ENCODE measurements at regions not wholly inside any gene's neighbourhood (a gene's known extent, or its start where the extent isn't known, plus 50 kb on each side); places are given as distances from the start of the nearest gene placed in this dataset.

DNA sequence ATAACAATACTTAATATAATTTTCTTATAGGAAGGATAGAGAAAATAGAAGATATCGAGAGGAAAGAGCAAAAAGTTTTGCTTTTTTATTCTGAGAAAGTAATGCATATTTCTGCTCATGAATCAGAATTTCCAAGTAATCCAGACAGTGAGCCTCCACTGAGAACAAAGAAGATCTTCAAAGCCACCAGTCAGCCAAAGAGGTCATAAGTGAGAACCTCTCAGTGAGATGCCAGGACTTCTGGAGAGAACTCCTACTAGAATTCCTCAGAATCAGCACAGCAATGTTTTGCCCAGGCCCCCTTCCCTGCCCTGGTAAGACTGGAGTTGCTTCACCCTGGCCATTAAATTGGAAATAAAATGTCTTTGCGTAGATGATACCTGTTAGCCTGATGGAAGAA is 254.4 kb upstream of the FAT4 start:
- in situ Hi-C loops (cut with MboI; ENCODE audit: low pct_unique_long_range_greater_than_20kb, low sequenced_read_pairs, unreplicated experiment), result no loop called here

DNA sequence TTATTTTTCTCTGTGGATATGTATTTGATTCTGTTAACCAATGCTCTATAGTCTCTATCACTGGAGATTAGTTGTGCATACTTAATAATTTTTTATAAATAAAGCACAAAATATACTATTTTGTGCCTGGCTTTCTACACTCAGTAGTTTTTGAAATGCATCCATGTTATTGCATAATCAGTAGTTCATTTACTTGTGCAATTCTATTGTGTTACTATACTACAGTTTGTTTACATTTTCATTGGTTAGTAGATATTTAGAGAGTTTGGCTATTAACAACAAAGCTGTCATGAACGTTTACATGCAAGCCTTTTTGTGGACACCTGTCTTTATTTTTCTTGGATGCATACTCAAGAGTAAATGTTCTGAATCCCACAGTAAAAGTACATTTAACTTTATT is 265.0 kb upstream of the FAT4 start:
- TF ChIP-seq, protein P1, sequence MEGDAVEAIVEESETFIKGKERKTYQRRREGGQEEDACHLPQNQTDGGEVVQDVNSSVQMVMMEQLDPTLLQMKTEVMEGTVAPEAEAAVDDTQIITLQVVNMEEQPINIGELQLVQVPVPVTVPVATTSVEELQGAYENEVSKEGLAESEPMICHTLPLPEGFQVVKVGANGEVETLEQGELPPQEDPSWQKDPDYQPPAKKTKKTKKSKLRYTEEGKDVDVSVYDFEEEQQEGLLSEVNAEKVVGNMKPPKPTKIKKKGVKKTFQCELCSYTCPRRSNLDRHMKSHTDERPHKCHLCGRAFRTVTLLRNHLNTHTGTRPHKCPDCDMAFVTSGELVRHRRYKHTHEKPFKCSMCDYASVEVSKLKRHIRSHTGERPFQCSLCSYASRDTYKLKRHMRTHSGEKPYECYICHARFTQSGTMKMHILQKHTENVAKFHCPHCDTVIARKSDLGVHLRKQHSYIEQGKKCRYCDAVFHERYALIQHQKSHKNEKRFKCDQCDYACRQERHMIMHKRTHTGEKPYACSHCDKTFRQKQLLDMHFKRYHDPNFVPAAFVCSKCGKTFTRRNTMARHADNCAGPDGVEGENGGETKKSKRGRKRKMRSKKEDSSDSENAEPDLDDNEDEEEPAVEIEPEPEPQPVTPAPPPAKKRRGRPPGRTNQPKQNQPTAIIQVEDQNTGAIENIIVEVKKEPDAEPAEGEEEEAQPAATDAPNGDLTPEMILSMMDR (IDR thresholded peaks at IDR 0.05; ENCODE audit: extremely low read depth, insufficient read depth, missing control alignments), result no peak
- DNase-seq (ENCODE audit: low spot score), result no peak
- in situ Hi-C loops (cut with MboI; ENCODE audit: low pct_unique_long_range_greater_than_20kb, low sequenced_read_pairs, unreplicated experiment), result no loop called here

More for the DNA sequence above, 254.4 kb upstream of the FAT4 start:
- no peak for DNase-seq (ENCODE audit: low spot score)
- TF ChIP-seq, protein P1 (IDR thresholded peaks at IDR 0.05; ENCODE audit: extremely low read depth, insufficient read depth, missing control alignments), result no peak

DNA sequence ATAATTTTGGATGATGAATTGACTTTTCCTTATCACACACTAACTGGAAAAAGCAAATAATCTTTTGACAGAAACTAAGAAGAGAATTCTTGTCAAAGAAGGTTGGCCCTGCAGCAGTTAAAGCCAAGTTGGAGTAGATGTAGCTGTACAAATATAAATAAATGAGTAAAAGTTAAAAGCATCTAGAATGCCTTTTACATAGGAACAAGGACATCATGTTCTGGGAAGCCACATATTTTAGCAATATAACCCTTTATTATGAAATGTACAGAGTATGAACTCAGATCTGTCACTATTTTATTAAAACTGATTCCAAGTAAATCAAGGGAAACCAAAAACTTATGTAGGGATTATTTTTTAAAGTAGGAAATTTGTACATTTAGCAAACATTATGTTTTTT is 269.4 kb upstream of the FAT4 start:
- TF ChIP-seq, protein P1 (IDR thresholded peaks at IDR 0.05; ENCODE audit: extremely low read depth, insufficient read depth, missing control alignments), result no peak
- no peak for DNase-seq (ENCODE audit: low spot score)
- in situ Hi-C loops (cut with MboI; ENCODE audit: low pct_unique_long_range_greater_than_20kb, low sequenced_read_pairs, unreplicated experiment), result no loop called here

DNA sequence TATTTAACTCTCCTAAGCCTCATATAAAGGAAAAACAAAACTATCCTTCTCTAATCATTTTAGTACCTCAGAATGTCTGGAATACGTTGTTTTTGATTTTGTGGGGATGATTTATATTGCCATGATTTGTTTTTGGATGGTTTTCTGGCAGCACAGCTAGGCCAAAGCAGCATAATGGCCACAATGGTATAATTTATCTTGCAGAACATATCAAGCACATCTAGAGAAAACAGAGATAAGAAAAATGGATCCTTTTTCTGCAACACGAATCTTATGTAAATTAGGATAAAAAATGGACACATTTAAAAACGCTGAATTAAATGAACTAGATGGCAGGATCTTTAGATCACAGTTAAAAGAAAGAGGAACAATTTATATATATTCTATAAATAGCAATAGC is 269.9 kb upstream of the FAT4 start:
- in situ Hi-C loops (cut with MboI; ENCODE audit: low pct_unique_long_range_greater_than_20kb, low sequenced_read_pairs, unreplicated experiment), result no loop called here
- no peak for DNase-seq (ENCODE audit: low spot score)
- TF ChIP-seq, protein P1 (IDR thresholded peaks at IDR 0.05; ENCODE audit: extremely low read depth, insufficient read depth, missing control alignments), result no peak

DNA sequence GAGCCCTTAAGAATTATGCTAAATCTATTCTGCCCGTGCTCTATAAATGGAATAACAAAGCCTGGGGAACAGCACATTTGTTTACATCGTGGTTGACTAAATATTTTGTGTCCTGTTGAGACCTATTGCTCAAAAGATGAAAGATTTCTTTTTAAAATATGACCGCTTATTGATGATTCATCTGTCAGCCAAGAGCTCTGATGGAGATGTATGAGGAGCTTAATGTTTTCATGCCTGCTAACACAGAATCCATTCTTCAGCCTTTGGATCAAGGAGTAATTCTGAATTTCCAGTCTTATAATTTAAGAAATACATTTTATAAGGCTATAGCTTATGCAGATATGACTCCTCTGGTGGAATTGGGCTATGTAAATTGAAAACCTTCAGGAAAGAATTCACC is 271.3 kb upstream of the FAT4 start:
- in situ Hi-C loops (cut with MboI; ENCODE audit: low pct_unique_long_range_greater_than_20kb, low sequenced_read_pairs, unreplicated experiment), result no loop called here
- no peak for DNase-seq (ENCODE audit: low spot score)
- TF ChIP-seq, protein P1 (IDR thresholded peaks at IDR 0.05; ENCODE audit: extremely low read depth, insufficient read depth, missing control alignments), result no peak

DNA sequence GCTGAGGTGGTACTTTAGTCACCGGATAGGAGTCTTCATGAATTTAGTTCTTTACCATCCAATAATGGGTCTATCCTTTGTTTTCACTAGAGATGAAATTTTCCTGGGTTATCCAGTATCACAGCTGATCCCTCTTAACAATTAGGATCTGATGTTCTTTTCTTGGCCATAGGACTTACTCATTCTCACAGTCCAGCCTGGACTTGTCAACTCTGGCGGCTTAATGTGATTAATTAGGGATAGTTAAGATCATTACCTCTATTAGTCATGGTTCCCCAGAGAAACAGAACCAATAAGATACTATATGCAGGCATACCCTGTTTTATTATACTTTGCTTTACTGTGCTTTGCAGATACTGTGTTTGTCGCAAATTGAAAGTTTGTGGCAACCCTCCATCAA is 272.7 kb upstream of the FAT4 start:
- TF ChIP-seq, protein P1 (IDR thresholded peaks at IDR 0.05; ENCODE audit: extremely low read depth, insufficient read depth, missing control alignments), result no peak
- no peak for DNase-seq (ENCODE audit: low spot score)
- in situ Hi-C loops (cut with MboI; ENCODE audit: low pct_unique_long_range_greater_than_20kb, low sequenced_read_pairs, unreplicated experiment), result no loop called here

DNA sequence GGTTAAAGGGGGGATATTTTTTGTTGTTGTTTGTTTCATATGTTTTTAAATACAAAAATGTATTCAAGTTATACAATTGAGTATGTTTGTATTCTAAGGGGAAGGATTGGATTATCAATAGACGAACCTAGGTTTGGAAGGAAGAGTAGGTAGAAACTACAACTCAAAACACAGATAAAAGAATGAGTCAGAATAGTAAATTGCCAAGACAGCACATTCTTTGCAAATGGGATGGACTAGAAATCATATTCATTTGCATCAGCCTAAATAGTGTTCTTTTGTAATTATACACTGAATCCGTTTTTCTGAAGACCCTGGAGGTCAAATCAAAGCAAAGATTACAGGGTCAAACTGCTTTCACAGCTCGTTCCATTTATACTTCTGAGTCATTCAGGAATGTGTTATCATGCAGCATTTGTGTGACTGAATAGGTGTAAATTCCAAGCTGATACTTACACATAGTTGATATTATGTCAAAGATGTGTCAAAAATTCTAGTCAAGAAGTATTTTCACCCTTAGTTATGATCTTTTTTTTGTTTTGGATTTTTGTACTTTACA is 273.3 kb upstream of the FAT4 start:
- TF ChIP-seq, protein P1 (IDR thresholded peaks at IDR 0.05; ENCODE audit: extremely low read depth, insufficient read depth, missing control alignments), result no peak
- no peak for DNase-seq (ENCODE audit: low spot score)
- in situ Hi-C loops (cut with MboI; ENCODE audit: low pct_unique_long_range_greater_than_20kb, low sequenced_read_pairs, unreplicated experiment), result no loop called here
